H9 (cell line): ENCODE measurements at regions not wholly inside any gene's neighbourhood (a gene's known extent, or its start where the extent isn't known, plus 50 kb on each side); places are given as distances from the start of the nearest gene placed in this dataset.

Experiments
- DNase-seq: peaks from one replicate; pipeline ENCODE4 v3.0.0-alpha.2; 2017
- H2AFZ ChIP-seq: one replicate; pipeline ENCODE4 v1.6.1; 2013; ENCODE audit warnings: mild to moderate bottlenecking, low read length, control low read depth, moderate library complexity
- H2AK5ac ChIP-seq: 2 replicates; pipeline ENCODE4 v1.6.1; 2013; ENCODE audit warnings: low read length, control low read depth, mixed read lengths; ENCODE audit not compliant: insufficient read length
- H2BK120ac ChIP-seq: one replicate; pipeline ENCODE4 v1.6.1; 2013; ENCODE audit warnings: low read depth, mild to moderate bottlenecking, low read length, control low read depth, inconsistent platforms; ENCODE audit not compliant: poor library complexity, severe bottlenecking
- H2BK12ac ChIP-seq: 2 replicates; pipeline ENCODE4 v1.6.1; 2013; ENCODE audit warnings: low read length, control low read depth, mixed read lengths, low read depth; ENCODE audit not compliant: insufficient read length
- H2BK15ac ChIP-seq: 2 replicates; pipeline ENCODE4 v1.6.1; 2013; ENCODE audit warnings: low read depth, low read length, control low read depth
- H2BK20ac ChIP-seq: one replicate; pipeline ENCODE4 v1.6.1; 2013; ENCODE audit warnings: low read depth, mild to moderate bottlenecking, low read length, control low read depth, inconsistent platforms; ENCODE audit not compliant: poor library complexity, severe bottlenecking
- H2BK5ac ChIP-seq: 2 replicates; pipeline ENCODE4 v1.6.1; 2013; ENCODE audit warnings: low read length, control low read depth, mixed read lengths; ENCODE audit not compliant: insufficient read length
- H3K14ac ChIP-seq: 2 replicates; pipeline ENCODE4 v1.6.1; 2013; ENCODE audit warnings: low read length, control low read depth; ENCODE audit not compliant: insufficient read depth
- H3K18ac ChIP-seq: 2 replicates; pipeline ENCODE4 v1.6.1; 2013; ENCODE audit warnings: low read depth, mild to moderate bottlenecking, mixed read lengths, low read length, control low read depth; ENCODE audit not compliant: insufficient read length
- H3K23ac ChIP-seq: 2 replicates; pipeline ENCODE4 v1.6.1; 2013; ENCODE audit warnings: low read length, control low read depth, mixed read lengths, low read depth; ENCODE audit not compliant: insufficient read length
- H3K23me2 ChIP-seq: 2 replicates; pipeline ENCODE4 v1.6.1; 2013; ENCODE audit warnings: low read depth, mild to moderate bottlenecking, mixed read lengths, low read length, control low read depth; ENCODE audit not compliant: insufficient read length, poor library complexity, severe bottlenecking
- H3K27ac ChIP-seq: 2 replicates; pipeline ENCODE4 v1.5.1; 2013; ENCODE audit warnings: low read length, control low read depth, mixed read lengths, low read depth; ENCODE audit not compliant: insufficient read length
- H3K27me3 ChIP-seq: 2 replicates; pipeline ENCODE4 v1.6.1; 2013; ENCODE audit warnings: low read length, control low read depth, inconsistent platforms; ENCODE audit not compliant: insufficient read depth
- H3K4ac ChIP-seq: 2 replicates; pipeline ENCODE4 v1.6.1; 2013; ENCODE audit warnings: low read depth, mild to moderate bottlenecking, control low read depth, inconsistent platforms, low read length, moderate library complexity
- H3K4me1 ChIP-seq: 2 replicates; pipeline ENCODE4 v1.6.1; 2013; ENCODE audit warnings: low read length, control low read depth, inconsistent platforms; ENCODE audit not compliant: insufficient read depth
- H3K4me2 ChIP-seq: 2 replicates; pipeline ENCODE4 v1.6.1; 2013; ENCODE audit warnings: low read length, control low read depth, mixed read lengths; ENCODE audit not compliant: insufficient read length, insufficient read depth
- H3K56ac ChIP-seq: 2 replicates; pipeline ENCODE4 v1.6.1; 2013; ENCODE audit warnings: low read depth, mild to moderate bottlenecking, mixed read lengths, low read length, control low read depth; ENCODE audit not compliant: insufficient read length
- H3K79me1 ChIP-seq: 2 replicates; pipeline ENCODE4 v1.6.1; 2013; ENCODE audit warnings: low read depth, mild to moderate bottlenecking, moderate library complexity, low read length, control low read depth, inconsistent platforms; ENCODE audit not compliant: insufficient read depth, poor library complexity, severe bottlenecking
- H3K79me2 ChIP-seq: 2 replicates; pipeline ENCODE4 v1.6.1; 2013; ENCODE audit warnings: low read length, control low read depth, inconsistent platforms; ENCODE audit not compliant: insufficient read depth
- H3K9ac ChIP-seq: 2 replicates; pipeline ENCODE4 v1.6.1; 2013; ENCODE audit warnings: low read length, control low read depth, mixed read lengths; ENCODE audit not compliant: insufficient read length; ENCODE audit errors: extremely low read depth
- H3K9me3 ChIP-seq: one replicate; pipeline ENCODE4 v1.6.1; 2013; ENCODE audit warnings: low read depth, low read length, inconsistent platforms; ENCODE audit not compliant: control insufficient read depth
- H3T11ph ChIP-seq: one replicate; pipeline ENCODE4 v1.6.1; 2013; ENCODE audit warnings: mild to moderate bottlenecking, low read length, control low read depth, inconsistent platforms
- H4K20me1 ChIP-seq: one replicate; pipeline ENCODE4 v1.6.1; 2013; ENCODE audit not compliant: control insufficient read depth, insufficient read length, insufficient read depth
- H4K5ac ChIP-seq: 2 replicates; pipeline ENCODE4 v1.6.1; 2013; ENCODE audit warnings: low read depth, mild to moderate bottlenecking, mixed read lengths, low read length, control low read depth; ENCODE audit not compliant: insufficient read length
- H4K8ac ChIP-seq: replicated peaks from 2 replicates; pipeline ENCODE4 v1.6.1; 2013; ENCODE audit warnings: low read length, control low read depth, mixed read lengths, low read depth; ENCODE audit not compliant: insufficient read length
- H4K91ac ChIP-seq: 2 replicates; pipeline ENCODE4 v1.6.1; 2013; ENCODE audit warnings: low read depth, mild to moderate bottlenecking, moderate library complexity, mixed read lengths, low read length, control low read depth; ENCODE audit not compliant: insufficient read length
- H3K27ac Mint-ChIP-seq, 3 experiments: 2 replicates in 2 of 3; 3 replicates in 1 of 3; pipeline ENCODE4 v1.8.0; 2020 to 2021; ENCODE audit warnings: mixed read lengths in 3 of 3, mild to moderate bottlenecking in 1 of 3, moderate library complexity in 1 of 3
- H3K27me3 Mint-ChIP-seq: 2 replicates; pipeline ENCODE4 v1.8.0; 2021; ENCODE audit warnings: low read depth, mild to moderate bottlenecking, moderate library complexity, mixed read lengths
- H3K36me3 Mint-ChIP-seq, 3 experiments: 2 replicates in 2 of 3; 3 replicates in 1 of 3; pipeline ENCODE4 v1.8.0; 2020 to 2021; ENCODE audit warnings: low read depth in 3 of 3, mixed read lengths in 3 of 3; ENCODE audit not compliant: insufficient read depth in 1 of 3
- H3K4me1 Mint-ChIP-seq, 2 experiments: 2 replicates each; pipeline ENCODE4 v1.8.0; 2020; ENCODE audit warnings: mixed read lengths in 2 of 2
- H3K4me3 Mint-ChIP-seq, 2 experiments: 2 replicates in 1 of 2; 3 replicates in 1 of 2; pipeline ENCODE4 v1.8.0; 2020 to 2021; ENCODE audit warnings: mild to moderate bottlenecking in 2 of 2, mixed read lengths in 2 of 2, moderate library complexity in 1 of 2
- H3K9me3 Mint-ChIP-seq, 2 experiments: 2 replicates in 1 of 2; 3 replicates in 1 of 2; pipeline ENCODE4 v1.8.0; 2020; ENCODE audit warnings: mild to moderate bottlenecking in 2 of 2, mixed read lengths in 2 of 2, moderate library complexity in 1 of 2
- WGBS: extraction: QIAGEN DNeasy Blood & Tissue Kit; methylation state at CpG from one replicate; pipeline ENCODE4 v1.1.7; 2013; ENCODE audit warnings: missing lambda C conversion rate, low lambda C conversion rate, mixed read lengths; ENCODE audit not compliant: insufficient read length; ENCODE audit errors: extremely low coverage; 5-methylcytosine and 5-hydroxymethylcytosine counted together
- TF ChIP-seq, protein P1 (sequence below): fragments of 200-600 bp; sonication (generic); conservative IDR thresholded peaks from 3 replicates; pipeline ENCODE4 v1.8.0; 2021; ENCODE audit warnings: antibody characterized with exemption, mild to moderate bottlenecking

DNA sequence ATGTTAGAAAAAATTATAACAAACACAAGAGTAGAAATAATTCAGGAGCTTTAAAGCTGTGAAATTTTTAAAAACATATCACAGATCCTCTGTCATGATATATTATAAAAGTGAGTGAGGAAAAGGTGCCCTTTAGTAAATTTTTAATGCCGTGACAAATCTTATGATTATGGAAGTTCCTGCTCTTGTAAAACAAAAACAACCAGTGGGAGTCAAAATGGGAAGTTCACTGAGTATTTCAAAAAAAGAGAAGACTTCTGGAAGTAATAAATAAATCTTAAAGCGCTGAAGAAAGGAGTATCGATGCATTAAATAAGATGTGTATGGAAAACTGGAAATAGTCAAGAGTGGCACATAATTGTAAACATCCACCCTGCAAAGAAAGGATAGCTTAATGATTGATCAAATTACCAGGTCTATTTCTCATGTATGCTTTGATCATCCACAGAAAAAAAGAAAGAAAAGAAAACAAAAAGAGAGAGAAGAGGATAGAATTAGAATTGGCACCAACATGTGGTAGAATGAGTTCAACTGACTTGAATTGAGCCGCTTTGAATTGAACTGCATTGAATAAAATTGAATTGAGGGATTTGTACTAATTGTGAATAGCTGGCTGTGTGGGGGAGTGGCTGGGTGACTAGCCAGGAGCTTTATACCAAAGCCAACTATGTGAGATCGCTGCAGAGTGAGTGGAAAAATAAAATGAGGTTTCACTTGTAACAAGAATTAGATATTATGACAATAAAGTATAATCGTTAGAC lies 647.6 kb upstream of the SPRY2 start:
- Histone ChIP-seq H3K4me2 (no peak overlapping the region), H3K79me1 (no peaks in the 10 kb centered on the region), H3K27ac (no peak overlapping the region), H3K23ac (no peak overlapping the region), H2BK20ac (no peak overlapping the region), H3K4me1 (no peaks in the 10 kb centered on the region), H2AFZ (no peak overlapping the region), H3K9me3 (no peaks in the 10 kb centered on the region), H3K14ac (no peak overlapping the region), H4K8ac (no peak overlapping the region), H3K56ac (no peak overlapping the region), H3K18ac (no peak overlapping the region), H3K9ac (no peak overlapping the region), H3K23me2 (no peaks in the 10 kb centered on the region), H3K27me3 (no peaks in the 10 kb centered on the region), H2BK120ac (no peak overlapping the region), H4K5ac (no peak overlapping the region), H3K79me2 (no peaks in the 10 kb centered on the region), H2AK5ac (no peak overlapping the region), H2BK12ac (no peak overlapping the region), H4K20me1 (no peaks in the 10 kb centered on the region), H4K91ac (no peak overlapping the region), H2BK5ac (no peak overlapping the region), H2BK15ac (no peak overlapping the region), H3K4ac (no peak overlapping the region), H3T11ph (no peak overlapping the region)
- Mint-ChIP-seq H3K4me3 (no peak overlapping the region), H3K9me3 (peaks cover 29% of the 10 kb centered on the region in 2 experiments), H3K27me3 (no peaks in the 10 kb centered on the region), H3K27ac (no peak overlapping the region), H3K4me1 (peaks cover 5 to 8% of the 10 kb centered on the region in 2 experiments; a peak in 3 of 4 replicates), H3K36me3 (peaks cover 14 to 22% (median 16%) of the 10 kb centered on the region in 3 experiments)
- no CpG with 5 or more reads among the region's 6 CpGs for WGBS
- DNase-seq = no peak
- TF ChIP-seq, protein P1, sequence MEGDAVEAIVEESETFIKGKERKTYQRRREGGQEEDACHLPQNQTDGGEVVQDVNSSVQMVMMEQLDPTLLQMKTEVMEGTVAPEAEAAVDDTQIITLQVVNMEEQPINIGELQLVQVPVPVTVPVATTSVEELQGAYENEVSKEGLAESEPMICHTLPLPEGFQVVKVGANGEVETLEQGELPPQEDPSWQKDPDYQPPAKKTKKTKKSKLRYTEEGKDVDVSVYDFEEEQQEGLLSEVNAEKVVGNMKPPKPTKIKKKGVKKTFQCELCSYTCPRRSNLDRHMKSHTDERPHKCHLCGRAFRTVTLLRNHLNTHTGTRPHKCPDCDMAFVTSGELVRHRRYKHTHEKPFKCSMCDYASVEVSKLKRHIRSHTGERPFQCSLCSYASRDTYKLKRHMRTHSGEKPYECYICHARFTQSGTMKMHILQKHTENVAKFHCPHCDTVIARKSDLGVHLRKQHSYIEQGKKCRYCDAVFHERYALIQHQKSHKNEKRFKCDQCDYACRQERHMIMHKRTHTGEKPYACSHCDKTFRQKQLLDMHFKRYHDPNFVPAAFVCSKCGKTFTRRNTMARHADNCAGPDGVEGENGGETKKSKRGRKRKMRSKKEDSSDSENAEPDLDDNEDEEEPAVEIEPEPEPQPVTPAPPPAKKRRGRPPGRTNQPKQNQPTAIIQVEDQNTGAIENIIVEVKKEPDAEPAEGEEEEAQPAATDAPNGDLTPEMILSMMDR = no peak
